ENCODE measurements at regions not wholly inside any gene's neighbourhood (a gene's known extent, or its start where the extent isn't known, plus 50 kb on each side); places are given as distances from the start of the nearest gene placed in this dataset.

GRCh38 chr5:144101616-144102015 lies 68.8 kb downstream of the YIPF5 start:
- no peaks in the 10 kb centered on the region for H3K79me2 ChIP-seq (ENCODE audit: low read depth)
- DNase-seq, result no peak
- H3K27me3 ChIP-seq (ENCODE audit: insufficient read depth, low read depth), result no peaks in the 10 kb centered on the region
- no peaks in the 10 kb centered on the region for H4K20me1 ChIP-seq (ENCODE audit: insufficient read depth)
- intact Hi-C loops (cut with micrococcal nuclease; ENCODE audit: unreplicated experiment), result no loop called here
- H2AFZ ChIP-seq, result no peak overlapping the region
- H3K9me3 ChIP-seq (ENCODE audit: insufficient read depth, low read depth), result no peaks in the 10 kb centered on the region; the same call in 1 of the 2 replicates
- H3K36me3 ChIP-seq (ENCODE audit: low read depth), result no peaks in the 10 kb centered on the region
- no peak overlapping the region for H3K4me3 ChIP-seq
- no TSS peak for BruUV-seq (replicated peaks)
- H3K4me1 ChIP-seq (replicated peaks; ENCODE audit: insufficient read depth), result no peaks in the 10 kb centered on the region
- no peaks in the 10 kb centered on the region for H3K9me2 ChIP-seq (ENCODE audit: insufficient read depth)
- no peak overlapping the region for H3K27ac ChIP-seq
- ChIA-PET CTCF (no interaction called here), POLR2A (ENCODE audit: unreplicated experiment) (no interaction called here)
- H3F3A ChIP-seq (ENCODE audit: insufficient read depth, low read depth), result no peaks in the 10 kb centered on the region
- no peak overlapping the region for H3K4me2 ChIP-seq
- TF ChIP-seq EZH2 (IDR thresholded peaks at IDR 0.05; ENCODE audit: low read depth), result no peak
- TF ChIP-seq, protein P1, sequence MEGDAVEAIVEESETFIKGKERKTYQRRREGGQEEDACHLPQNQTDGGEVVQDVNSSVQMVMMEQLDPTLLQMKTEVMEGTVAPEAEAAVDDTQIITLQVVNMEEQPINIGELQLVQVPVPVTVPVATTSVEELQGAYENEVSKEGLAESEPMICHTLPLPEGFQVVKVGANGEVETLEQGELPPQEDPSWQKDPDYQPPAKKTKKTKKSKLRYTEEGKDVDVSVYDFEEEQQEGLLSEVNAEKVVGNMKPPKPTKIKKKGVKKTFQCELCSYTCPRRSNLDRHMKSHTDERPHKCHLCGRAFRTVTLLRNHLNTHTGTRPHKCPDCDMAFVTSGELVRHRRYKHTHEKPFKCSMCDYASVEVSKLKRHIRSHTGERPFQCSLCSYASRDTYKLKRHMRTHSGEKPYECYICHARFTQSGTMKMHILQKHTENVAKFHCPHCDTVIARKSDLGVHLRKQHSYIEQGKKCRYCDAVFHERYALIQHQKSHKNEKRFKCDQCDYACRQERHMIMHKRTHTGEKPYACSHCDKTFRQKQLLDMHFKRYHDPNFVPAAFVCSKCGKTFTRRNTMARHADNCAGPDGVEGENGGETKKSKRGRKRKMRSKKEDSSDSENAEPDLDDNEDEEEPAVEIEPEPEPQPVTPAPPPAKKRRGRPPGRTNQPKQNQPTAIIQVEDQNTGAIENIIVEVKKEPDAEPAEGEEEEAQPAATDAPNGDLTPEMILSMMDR (conservative IDR thresholded peaks at IDR 0.05), result no peak

DNA sequence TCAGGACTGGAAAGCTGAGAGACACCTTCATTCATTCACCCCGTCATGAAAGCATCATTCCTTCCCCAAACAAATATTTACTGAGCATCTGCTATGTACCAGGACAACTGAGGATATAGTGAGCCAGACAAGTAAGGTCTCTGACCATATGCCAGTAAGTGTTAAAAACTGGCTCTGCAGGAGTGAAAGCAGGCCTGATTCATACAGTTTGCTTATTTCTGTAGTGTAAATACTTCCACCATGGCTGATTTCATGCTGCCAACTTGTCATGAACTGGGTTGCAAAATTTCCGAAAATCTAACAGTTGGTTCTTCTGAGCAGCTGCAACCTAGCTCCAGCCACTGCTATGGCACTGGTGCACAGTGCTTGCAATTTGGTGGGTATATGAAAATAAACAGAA lies 68.1 kb downstream of the YIPF5 start:
- TF ChIP-seq, protein P1 (conservative IDR thresholded peaks at IDR 0.05), result no peak
- no peak for TF ChIP-seq EZH2 (IDR thresholded peaks at IDR 0.05; ENCODE audit: low read depth)
- DNase-seq, result no peak
- no peak overlapping the region for H3K4me3 ChIP-seq
- no peaks in the 10 kb centered on the region for H3K36me3 ChIP-seq (ENCODE audit: low read depth)
- CTCF ChIA-PET, result no interaction called here
- H4K20me1 ChIP-seq (ENCODE audit: insufficient read depth), result no peaks in the 10 kb centered on the region
- H3K4me2 ChIP-seq, result no peak overlapping the region
- no peaks in the 10 kb centered on the region for H3K79me2 ChIP-seq (ENCODE audit: low read depth)
- no peaks in the 10 kb centered on the region for H3K4me1 ChIP-seq (replicated peaks; ENCODE audit: insufficient read depth)
- H3K9me3 ChIP-seq (ENCODE audit: insufficient read depth, low read depth), result no peaks in the 10 kb centered on the region; the same call in 1 of the 2 replicates
- no peaks in the 10 kb centered on the region for H3F3A ChIP-seq (ENCODE audit: insufficient read depth, low read depth)
- POLR2A ChIA-PET (ENCODE audit: unreplicated experiment), result no interaction called here
- no peaks in the 10 kb centered on the region for H3K27me3 ChIP-seq (ENCODE audit: insufficient read depth, low read depth)
- no peak overlapping the region for H3K27ac ChIP-seq
- BruUV-seq (replicated peaks), result no TSS peak
- H2AFZ ChIP-seq, result no peak overlapping the region
- no peaks in the 10 kb centered on the region; the same call in 1 of the 2 replicates for H3K9me2 ChIP-seq (ENCODE audit: insufficient read depth)
- intact Hi-C loops (cut with micrococcal nuclease; ENCODE audit: unreplicated experiment), result no loop called here

DNA sequence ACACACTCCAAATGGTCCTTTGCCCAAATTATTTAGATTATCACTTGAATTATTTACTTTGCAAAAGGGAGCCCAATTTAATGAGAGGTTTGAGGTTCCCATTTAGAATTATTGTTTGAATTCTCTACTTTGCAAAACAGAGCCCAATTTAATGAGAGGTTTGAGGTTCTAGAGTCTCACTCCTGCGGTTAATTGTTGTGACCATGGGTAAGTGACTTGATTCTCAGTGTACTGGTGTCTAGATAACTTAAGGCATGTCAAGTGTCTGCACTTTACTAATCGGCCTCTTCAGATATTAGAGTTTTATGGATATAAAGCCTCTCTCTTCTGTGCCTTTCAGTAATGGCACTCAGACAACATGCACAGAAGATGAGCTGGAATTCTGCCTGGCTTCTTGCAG lies 67.5 kb downstream of the YIPF5 start:
- Histone ChIP-seq H2AFZ (no peak overlapping the region), H3K9me2 (ENCODE audit: insufficient read depth) (no peaks in the 10 kb centered on the region; the same call in 1 of the 2 replicates), H3K79me2 (ENCODE audit: low read depth) (no peaks in the 10 kb centered on the region), H3K4me1 (replicated peaks; ENCODE audit: insufficient read depth) (no peaks in the 10 kb centered on the region), H3K27ac (no peak overlapping the region), H3K4me2 (no peak overlapping the region), H3K36me3 (ENCODE audit: low read depth) (no peaks in the 10 kb centered on the region), H3K4me3 (no peak overlapping the region), H3K9me3 (ENCODE audit: insufficient read depth, low read depth) (no peaks in the 10 kb centered on the region; the same call in 1 of the 2 replicates), H3F3A (ENCODE audit: insufficient read depth, low read depth) (no peaks in the 10 kb centered on the region), H4K20me1 (ENCODE audit: insufficient read depth) (no peaks in the 10 kb centered on the region), H3K27me3 (ENCODE audit: insufficient read depth, low read depth) (no peaks in the 10 kb centered on the region)
- POLR2A ChIA-PET (ENCODE audit: unreplicated experiment), result no interaction called here
- intact Hi-C loops (cut with micrococcal nuclease; ENCODE audit: unreplicated experiment), result no loop called here
- TF ChIP-seq EZH2 (IDR thresholded peaks at IDR 0.05; ENCODE audit: low read depth), result no peak
- TF ChIP-seq, protein P1 (conservative IDR thresholded peaks at IDR 0.05), result no peak
- CTCF ChIA-PET, result no interaction called here
- DNase-seq, result no peak
- BruUV-seq (replicated peaks), result no TSS peak

All from PC-9 (cell line).